ENCODE measurements at regions not wholly inside any gene's neighbourhood (a gene's known extent, or its start where the extent isn't known, plus 50 kb on each side); places are given as distances from the start of the nearest gene placed in this dataset.
"Not testable (repeated sequence)": the region's sequence is repeated elsewhere in the genome, so short reads cannot be mapped to it uniquely, and the experiment has no call there.

DNA sequence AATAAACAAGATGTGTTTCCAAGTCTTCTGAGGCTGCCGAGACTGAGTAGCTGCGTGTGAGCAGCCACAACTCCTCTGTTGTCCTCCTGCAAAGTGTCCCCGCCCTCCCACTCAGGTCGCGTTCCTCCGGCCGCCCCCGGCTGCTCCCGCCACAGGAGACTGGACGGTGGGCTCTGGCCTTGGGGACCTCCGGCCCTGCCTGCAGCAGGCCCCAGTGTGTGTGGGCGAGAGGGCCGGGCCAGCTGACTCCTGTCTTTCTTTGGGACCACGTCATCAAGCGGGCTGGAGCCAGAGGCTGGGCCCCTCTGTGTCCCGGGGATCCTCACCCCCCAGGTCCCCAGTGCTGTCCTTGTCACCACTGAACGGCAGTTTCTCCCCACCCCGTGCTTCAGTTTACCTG, 175.3 kb downstream of the NPIPB11 start:
- no peak for DNase-seq

DNA sequence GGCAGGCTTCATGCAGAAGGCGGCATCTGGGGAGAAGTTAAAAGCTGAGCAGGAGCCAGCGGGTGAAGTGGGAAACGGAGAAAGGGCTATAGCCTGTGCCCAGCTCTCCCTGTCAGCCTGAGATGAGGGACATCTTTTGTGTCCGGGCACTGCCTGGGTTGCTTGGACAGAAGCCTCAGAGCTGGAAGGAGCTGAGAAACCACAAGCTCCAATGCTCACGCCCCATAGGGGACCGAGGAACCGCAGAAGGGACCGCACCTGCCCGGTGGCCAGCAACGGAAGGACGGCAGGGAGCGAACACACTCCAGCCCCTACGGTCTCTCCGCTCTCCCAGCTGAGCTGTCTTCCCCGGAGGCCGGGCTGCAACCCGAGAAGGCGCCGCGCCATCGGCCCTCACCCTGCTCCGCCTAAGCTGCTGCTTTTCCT, 175.8 kb downstream of the NPIPB11 start:
- no peak for DNase-seq

DNA sequence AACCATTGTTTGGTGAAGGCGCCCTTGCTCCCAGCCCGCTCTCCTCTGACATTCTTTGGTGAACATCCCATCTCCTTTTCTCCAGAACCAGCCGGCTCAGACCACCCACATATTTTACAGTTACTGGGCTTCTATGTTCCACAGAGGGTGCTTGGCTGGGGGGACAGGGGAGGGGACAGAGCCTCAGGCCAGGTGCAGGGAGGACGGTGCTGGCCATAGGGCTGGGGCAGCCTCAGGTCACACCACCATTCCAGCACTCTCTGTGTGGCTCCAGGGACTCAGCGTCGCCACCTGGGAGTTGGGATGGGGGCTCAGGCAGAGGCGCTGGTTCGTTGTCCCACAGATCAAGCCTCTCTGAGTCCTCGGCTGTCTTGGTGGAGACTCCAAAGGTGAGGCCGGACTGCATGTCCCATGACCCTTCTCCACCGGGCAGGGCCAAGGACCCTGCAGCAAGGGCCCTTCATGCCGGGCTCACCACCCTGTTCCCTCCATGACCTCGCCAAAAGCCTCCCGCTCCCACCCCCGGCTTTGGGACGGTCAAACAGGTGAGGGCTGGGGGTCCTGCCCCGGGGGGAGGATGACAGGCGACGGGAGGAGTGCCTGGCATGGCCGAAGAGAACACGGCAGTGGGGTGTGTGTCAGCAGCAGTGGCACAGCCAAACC, 176.4 kb downstream of the NPIPB11 start:
- DNase-seq = not testable (repeated sequence)

DNA sequence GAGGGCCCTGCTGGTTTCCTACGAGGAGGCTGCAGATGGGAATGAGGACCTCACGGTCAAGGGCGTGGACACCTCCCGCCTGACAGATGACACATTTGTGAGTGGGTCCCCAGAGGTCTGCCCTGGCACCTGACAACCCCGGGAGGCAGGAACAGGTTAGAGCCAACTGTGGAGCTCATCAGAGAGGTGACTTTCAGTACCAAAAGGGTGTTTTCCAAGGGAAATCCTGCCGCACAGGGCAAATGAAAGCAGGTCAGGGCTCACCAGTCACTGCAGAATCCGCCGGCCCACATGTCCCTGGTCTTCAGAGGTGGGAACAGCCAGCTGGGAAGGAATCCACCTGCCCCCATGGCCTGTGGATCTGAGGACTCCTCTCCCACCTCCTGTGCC, 176.9 kb downstream of the NPIPB11 start:
- not testable (repeated sequence) for DNase-seq

DNA sequence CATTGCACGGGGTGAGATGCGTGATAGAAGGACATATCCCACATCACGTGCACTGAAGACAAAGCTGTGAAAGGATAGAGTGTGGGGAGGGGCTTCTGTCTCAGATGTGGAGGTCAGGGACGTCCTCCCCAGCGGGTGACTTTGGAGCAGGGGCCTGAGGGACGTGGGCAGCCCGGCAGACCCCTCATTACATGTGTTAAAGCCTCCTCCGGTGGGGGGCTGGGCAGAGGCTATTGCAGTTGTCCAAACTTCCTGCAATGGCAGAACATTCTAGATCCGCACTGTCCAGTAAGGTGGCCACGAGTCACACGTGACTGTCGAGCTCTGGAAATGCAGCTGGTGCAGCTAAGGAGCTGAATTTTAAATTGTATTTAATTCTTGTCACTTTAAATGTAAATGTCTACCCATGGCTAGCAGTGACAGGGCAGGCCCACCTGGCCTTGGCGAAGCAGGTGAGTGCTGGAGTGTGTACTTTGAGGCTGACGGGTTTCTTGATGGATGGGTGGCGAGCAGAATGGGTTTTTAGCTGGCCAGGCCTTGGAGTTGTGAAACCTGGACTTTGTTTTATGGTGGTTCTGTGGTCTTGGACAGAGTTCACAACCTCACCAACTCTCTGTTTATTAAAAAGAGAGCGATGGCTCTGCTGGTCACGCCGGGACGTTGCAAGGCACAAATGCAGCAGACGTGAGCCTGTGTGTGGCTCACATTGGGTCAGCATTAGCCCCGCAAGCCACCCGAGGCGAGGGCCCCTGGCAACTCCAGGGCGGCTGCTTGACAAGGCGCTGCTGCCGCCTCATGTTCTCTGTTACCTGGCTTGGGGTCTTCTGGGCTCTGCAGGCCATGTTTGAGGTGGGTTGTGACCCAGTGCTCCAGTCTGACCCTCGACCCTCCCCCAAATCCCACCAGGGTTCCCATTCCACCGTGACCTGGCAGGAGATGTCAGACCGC, 177.6 kb downstream of the NPIPB11 start:
- DNase-seq = not testable (repeated sequence)

DNA sequence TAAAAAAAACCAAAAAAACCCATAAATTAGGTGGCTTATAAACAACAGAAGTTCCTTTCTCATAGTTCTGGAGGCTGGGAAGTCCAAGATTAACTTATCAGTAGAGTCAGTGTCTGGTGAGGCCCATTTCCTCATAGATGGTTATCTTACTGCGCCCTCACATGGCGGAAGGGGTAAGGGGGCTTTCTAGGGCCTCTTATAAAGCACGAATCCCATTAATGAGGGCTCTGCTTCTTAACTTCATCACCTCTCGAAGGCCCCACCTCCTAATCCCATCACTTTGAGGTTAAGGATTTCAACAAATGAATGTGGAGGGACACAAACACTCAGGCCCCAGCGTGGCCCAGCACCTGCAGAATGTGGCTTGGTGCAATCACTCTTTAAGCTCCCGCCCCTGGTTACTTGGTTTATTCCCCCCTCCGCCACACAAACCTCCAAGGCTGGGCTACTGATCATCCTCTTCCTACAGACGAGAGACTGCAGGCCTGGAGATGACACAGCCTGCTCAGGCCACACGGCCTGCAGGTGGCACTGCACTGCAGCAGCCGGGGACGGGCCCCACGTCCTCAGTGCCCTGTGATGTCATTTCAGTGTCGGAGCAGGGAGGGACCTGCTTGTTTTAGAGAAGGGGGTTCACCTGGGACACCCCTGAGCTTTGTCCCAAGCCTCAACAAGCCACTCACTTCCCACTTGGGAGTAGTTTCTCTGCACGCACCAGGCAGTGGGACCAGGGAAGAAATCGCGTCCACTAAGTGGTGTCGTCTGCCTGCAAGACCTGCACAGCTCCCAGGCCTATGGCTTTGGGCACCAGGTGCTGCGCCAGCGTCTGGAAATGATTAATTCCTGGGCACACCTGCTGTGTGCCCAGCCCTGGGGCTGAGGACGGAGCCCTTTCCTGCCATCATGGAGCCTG, 178.5 kb downstream of the NPIPB11 start:
- peak; percentile 27 for DNase-seq

DNA sequence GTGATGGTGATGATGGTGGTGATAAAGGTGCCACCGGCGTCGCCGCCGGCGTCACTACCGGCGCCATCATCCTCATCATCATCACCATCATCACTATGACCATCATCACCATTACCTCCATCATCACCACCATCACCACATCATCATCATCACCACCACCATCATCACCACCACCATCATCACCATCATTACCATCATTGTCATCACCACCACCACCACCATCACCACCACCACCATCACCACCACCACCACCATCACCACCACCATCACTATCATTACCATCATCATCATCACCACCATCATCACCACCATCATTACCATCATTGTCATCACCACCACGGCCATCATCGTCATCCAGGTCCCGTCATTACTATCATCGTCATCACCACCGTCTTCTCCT, 179.7 kb downstream of the NPIPB11 start:
- no peak for DNase-seq

DNA sequence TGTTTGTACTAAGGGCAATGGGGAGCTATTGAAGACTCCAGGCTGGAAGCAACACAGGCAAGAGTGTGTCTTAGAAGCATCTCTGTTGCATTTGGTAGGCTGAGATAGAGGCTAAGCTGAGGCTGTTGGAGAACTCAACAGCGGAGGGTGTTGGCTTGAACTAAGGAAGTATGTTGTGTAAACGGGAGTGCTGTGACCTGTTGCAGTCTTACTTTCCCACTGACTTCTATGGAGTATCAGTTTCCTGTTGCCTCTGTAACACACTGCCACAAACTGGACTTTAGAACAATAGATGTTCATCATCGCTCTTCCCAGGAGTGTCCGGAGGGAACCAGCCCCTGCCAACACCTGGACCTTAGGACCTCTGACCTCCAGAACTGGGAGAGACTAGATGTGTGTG, 181.8 kb downstream of the NPIPB11 start:
- DNase-seq = not testable (repeated sequence)

DNA sequence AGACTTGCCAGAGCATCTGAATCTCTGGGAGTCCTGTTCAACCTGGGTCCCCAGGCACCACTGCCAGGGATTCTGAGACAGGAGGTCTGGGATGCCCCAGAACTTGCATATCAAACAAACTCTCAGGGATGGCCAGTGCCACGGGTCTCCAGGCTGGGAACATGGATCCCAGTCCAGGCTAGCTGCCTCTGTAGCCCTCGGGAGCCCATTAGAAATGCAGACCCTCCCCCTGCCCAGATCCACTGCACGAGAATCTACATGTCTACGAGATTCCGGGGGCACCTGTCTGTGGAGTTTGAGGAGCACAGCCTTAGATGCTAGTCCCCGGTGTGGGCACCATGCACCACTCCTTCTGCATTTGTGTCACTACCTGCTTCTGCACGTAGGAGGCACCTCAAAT, 183.9 kb downstream of the NPIPB11 start:
- DNase-seq = not testable (repeated sequence)

DNA sequence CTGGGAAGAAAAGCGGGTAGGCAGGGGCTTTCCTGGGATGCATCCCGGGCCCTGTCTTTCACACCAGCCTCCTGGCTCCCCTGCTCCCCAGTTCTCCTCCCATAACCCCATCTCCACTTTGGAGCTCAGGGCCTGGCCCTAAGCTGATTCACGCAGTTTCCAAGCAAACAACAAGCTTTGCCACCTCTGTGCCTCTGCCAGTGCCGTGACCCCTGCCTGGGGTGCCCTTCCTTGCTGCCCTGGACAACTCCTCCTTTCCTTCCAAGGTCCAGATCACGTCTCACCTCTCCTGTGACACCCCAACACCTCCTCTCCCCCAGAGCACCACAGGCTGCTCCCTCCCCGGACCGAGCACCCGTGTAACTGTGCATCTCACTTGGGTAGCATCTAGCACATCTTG, 184.5 kb downstream of the NPIPB11 start:
- not testable (repeated sequence) for DNase-seq

DNA sequence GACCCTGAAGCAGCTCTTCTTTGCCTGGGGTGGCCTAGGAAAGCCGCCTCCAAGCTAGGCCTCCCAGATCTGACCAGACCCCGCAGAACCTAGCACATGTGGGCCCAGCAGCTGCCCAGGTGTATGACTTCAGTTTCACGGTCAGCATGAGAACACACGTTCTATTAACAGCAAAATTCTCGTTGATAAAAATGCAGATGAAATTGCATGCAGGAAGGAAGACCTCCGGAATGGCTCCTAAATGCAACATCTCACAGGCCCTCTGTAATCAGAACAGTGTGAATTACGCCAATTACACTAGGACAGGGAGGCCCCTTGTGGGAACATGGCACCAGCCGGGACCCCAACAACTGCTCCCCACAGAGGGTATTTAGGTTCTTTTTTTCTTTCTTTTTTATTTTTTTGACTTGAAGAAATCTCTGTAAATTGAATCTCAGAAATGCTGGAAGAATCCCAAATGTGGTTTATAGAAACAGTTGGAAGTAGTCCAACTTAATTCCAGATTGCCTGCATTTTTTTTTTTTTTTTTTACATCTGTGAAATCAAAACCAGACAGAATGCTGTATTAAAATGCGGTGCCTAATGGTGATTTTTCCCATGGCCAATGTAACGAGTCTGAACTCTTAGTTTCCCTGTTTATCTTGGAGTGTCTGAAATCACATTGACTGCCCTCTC, 185.1 kb downstream of the NPIPB11 start:
- DNase-seq = not testable (repeated sequence)

DNA sequence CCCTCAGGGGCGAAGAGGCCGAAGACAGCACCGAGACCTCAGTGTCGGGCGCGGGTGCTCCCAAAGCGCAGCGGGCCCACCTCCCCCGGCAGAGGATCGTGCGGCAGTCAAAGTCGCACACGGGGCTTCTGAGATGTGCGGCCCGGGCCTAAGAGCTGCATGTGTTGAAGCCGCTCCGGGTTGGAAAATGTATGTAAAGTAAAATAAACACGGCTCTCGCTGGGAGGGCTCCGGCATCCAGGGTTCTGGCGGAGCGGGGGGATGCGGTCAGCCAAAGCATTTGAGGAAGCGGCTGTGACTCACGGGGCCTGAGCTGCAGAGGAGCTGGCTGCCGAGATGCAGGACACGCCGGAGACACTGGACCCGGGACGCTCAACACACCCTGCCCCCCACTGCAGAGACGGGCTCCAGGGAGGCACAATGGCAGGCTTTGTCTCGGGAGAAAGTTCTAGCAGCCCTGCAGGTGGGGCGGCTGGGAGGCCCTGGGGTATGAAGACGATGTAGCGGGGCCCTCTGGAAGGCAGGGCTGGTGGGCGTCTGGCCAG, 185.8 kb downstream of the NPIPB11 start:
- DNase-seq = not testable (repeated sequence)

DNA sequence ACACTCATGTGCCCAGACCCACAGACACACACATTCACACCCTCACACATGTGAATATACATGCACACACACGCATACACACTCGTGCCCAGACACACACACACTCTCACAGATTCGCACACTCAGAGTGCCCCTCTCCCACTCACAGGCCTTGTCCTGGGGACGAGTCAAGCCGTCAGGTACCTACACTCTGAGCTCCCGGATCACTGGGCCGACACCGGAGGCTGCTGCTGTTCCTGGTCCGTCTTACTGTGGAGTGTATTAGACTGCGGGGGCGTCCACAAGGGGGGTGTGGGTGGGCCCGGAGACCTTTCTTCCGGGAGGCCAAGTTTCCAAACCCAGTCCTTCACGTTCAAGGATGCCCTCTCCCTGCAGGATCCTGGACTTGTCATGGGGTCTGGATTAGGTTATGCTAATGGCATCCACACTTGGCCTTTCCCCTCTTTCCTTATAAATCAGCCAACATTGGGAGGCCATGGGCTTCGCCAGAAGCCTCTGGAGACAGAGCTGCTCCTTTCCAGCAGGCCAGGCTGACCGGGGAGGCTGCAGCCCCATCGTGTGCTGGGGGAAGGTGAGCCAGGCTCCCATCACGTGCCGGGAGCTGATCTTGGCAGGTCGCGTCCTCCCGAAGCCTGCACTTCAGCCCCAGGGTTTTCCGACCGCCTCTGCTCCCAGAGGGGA, 186.4 kb downstream of the NPIPB11 start:
- not testable (repeated sequence) for DNase-seq

DNA sequence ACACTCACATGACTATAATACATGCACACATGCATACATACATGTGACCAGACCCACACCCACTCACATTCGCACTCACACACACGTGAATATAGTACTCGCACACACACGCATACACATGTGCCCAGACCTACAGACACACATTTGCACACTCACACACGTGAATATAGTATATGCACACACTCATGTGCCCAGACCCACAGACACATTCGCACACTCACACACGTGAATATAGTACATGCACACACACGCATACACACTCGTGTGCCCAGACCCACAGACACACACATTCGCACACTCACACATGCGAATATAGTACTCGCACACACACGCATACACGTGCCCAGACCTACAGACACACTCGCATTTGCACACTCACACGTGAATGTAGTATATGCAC, 186.9 kb downstream of the NPIPB11 start:
- not testable (repeated sequence) for DNase-seq

DNA sequence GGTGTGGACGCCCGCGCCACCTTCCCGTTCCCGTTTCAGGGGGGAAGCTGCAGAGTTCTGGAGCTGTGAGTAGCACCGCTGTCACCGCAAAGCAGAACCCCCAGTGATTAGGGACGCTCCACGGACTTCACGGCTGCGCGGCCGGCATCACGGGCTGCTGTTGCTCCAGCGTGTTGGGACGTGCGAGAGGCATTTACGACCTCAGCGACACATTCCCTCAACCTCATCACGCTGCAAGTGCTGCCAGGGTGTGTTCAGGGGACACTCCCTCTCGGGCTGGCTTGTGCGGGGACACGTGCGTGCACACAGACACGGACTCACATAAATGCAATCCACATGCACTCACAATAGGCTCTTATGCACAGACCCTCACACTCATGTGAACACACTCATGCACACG, 187.9 kb downstream of the NPIPB11 start:
- not testable (repeated sequence) for DNase-seq

DNA sequence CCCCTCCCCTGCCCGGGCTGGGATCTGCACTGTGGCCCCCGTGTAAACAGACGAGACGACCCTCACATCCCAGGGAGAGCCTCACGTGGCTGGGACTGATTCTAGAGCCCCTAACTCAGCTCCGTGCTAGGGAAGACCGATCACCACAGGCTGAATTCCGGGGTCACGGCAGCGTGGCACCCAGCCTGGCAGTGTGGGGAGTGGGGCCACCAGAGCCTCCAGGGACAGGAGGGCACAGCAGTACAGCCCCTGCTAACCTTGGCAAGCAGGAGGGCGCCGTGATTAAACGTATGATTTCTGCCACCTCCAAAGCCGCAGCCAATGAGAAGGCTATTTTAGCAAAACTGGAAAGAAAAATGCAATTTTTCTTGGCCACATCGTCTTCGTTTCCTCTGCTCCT, 188.3 kb downstream of the NPIPB11 start:
- not testable (repeated sequence) for DNase-seq

DNA sequence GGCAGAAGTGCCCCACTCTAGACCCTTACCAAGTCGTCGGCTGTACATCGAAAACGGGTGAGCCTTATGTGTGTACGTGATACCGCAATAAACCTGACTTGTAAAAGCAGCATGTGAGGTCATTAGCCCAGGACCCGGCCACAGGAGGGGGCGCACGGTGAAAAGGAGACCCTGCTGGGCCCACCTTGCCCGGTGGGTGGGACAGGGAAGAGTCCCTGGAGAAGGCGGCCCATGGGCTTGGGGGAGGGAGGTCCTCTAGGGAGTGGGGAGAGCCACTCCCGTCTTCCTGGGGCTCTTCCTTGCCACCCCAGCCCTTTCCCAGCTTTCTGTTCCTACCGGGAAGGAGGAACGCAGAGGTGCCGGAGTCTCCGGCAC, 188.8 kb downstream of the NPIPB11 start:
- DNase-seq = not testable (repeated sequence)

DNA sequence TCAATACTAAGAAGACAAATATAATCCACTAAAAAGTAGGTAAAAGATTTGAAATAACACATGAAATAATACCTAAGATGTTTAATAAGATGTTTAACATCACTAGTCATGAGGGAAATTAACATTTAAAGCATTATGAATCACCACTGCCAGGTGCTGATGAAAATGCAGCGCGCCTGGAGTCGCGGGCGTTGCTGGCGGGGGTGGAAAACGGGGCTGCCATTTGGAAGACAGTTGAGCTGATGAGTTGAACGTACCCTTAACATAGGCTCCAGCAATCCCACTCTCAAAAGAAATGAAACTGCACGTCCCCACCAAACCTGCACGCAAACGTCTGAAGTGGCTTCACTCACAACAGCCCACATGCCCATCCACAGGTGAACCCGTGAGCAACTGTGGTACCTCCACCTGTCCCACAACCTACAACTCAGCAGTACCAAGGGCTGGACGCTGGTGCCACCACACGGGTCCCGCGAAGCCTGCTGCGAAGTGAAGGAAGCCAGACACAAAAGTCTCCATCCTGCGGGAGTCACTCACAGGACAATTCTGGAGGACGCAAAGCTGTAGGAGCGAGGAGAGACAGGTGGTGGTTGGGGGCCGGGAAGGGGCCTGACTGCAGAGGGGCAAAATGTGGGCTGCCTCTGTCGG, 189.3 kb downstream of the NPIPB11 start:
- not testable (repeated sequence) for DNase-seq

DNA sequence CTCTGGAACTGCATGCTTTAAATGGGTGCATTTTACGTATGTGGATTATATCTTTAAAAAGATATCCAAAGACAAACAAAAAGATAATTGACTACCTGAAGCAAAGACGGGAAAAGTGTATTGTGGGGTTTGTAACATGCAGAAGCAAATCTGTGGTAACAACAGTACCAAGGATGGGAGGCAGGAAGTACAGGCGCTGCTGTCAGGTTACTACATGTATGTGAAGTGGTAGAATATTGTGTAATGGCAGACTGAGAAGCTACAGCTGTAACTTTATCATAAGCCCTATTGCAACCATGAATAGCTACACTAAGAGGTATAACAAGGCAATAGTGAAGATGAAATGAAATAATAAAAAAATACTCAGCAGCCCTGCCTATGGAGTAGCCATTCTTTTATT, 192.7 kb downstream of the NPIPB11 start:
- not testable (repeated sequence) for DNase-seq

DNA sequence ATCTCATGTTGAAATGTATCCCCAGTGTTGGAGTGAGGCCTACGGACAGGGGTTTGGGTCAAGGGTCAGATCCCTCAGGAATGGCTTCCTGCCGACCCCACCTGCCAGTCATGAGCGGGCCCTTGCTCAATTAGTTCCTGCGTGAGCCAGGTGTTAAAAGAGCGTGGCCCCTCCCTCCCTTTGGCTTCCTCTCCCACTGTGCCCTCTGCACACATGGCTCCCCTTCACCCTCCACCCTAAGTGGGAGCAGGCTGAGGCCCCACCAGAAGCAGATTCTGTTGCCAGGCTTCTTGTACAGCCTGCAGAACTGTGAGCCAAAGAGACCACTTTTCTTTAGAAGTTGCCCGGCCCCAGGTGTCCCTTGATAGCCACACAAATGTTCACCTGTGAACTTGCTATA, 193.3 kb downstream of the NPIPB11 start:
- not testable (repeated sequence) for DNase-seq

All from activated CD4-positive, alpha-beta T cell treated with anti-CD3 and anti-CD28 coated beads for 1 hour (primary cell).